Activated T-cell treated with anti-CD3 and anti-CD28 coated beads, Interleukin-2, amount 50 U/mL, for 24 hours (primary cell): ENCODE measurements at regions not wholly inside any gene's neighbourhood (a gene's known extent, or its start where the extent isn't known, plus 50 kb on each side); places are given as distances from the start of the nearest gene placed in this dataset.
"Not testable (repeated sequence)": the region's sequence is repeated elsewhere in the genome, so short reads cannot be mapped to it uniquely, and the experiment has no call there.

ENCODE experiments used
- DNase-seq: peaks from one replicate; pipeline ENCODE4 v3.0.0-alpha.2; 2020
- H3K27ac Mint-ChIP-seq: 2 replicates; pipeline ENCODE4 v1.8.0; 2020; ENCODE audit warnings: mild to moderate bottlenecking, mixed read lengths
- H3K27me3 Mint-ChIP-seq: 2 replicates; pipeline ENCODE4 v1.8.0; 2020; ENCODE audit warnings: mixed read lengths
- H3K36me3 Mint-ChIP-seq: 2 replicates; pipeline ENCODE4 v1.8.0; 2020; ENCODE audit warnings: low read depth, mixed read lengths
- H3K4me1 Mint-ChIP-seq: 2 replicates; pipeline ENCODE4 v1.8.0; 2020; ENCODE audit warnings: low read depth, mixed read lengths
- H3K4me3 Mint-ChIP-seq: 2 replicates; pipeline ENCODE4 v1.8.0; 2020; ENCODE audit warnings: mild to moderate bottlenecking, moderate library complexity, mixed read lengths
- H3K9me3 Mint-ChIP-seq: 2 replicates; pipeline ENCODE4 v1.8.0; 2020; ENCODE audit warnings: mixed read lengths

GRCh38 chr2:107556038-107556627 is 270.6 kb upstream of the RGPD4 start:
- H3K27ac Mint-ChIP-seq = no peak overlapping the region
- no peak overlapping the region for H3K4me3 Mint-ChIP-seq
- H3K9me3 Mint-ChIP-seq = peaks cover 21% of the 10 kb centered on the region
- DNase-seq = no peak
- no peaks in the 10 kb centered on the region for H3K36me3 Mint-ChIP-seq
- H3K27me3 Mint-ChIP-seq = no peaks in the 10 kb centered on the region
- no peaks in the 10 kb centered on the region for H3K4me1 Mint-ChIP-seq

- Mint-ChIP-seq H3K9me3 (peaks cover 21% of the 10 kb centered on the region), H3K36me3 (no peaks in the 10 kb centered on the region), H3K4me3 (no peak overlapping the region), H3K27me3 (no peaks in the 10 kb centered on the region), H3K4me1 (no peaks in the 10 kb centered on the region), H3K27ac (no peak overlapping the region)
- DNase-seq = no peak
These were observed 268.4 kb upstream of the RGPD4 start for GRCh38 chr2:107558295-107558694.

GRCh38 chr2:107569496-107569895 is 257.2 kb upstream of the RGPD4 start:
- no peaks in the 10 kb centered on the region for H3K4me1 Mint-ChIP-seq
- no peaks in the 10 kb centered on the region for H3K27me3 Mint-ChIP-seq

GRCh38 chr2:107570876-107571275 is 255.8 kb upstream of the RGPD4 start:
- no peaks in the 10 kb centered on the region for H3K36me3 Mint-ChIP-seq
- no peaks in the 10 kb centered on the region for H3K27me3 Mint-ChIP-seq
- no peak overlapping the region for H3K27ac Mint-ChIP-seq
- DNase-seq = no peak
- no peak overlapping the region for H3K4me3 Mint-ChIP-seq
- no peaks in the 10 kb centered on the region for H3K4me1 Mint-ChIP-seq
- H3K9me3 Mint-ChIP-seq = no peaks in the 10 kb centered on the region

More at GRCh38 chr2:107569496-107569895, 257.2 kb upstream of the RGPD4 start:
- Mint-ChIP-seq H3K36me3 (no peaks in the 10 kb centered on the region), H3K27ac (no peak overlapping the region), H3K4me3 (no peak overlapping the region), H3K9me3 (no peaks in the 10 kb centered on the region)
- no peak for DNase-seq

- H3K27ac Mint-ChIP-seq, H3K9me3 Mint-ChIP-seq, H3K27me3 Mint-ChIP-seq, H3K4me3 Mint-ChIP-seq, H3K36me3 Mint-ChIP-seq, H3K4me1 Mint-ChIP-seq: not testable (repeated sequence)
- peak; percentile 30 for DNase-seq
These were observed 253.8 kb upstream of the RGPD4 start for GRCh38 chr2:107572890-107573289.

GRCh38 chr2:107576991-107577390 is 249.7 kb upstream of the RGPD4 start:
- Mint-ChIP-seq H3K4me1 (no peaks in the 10 kb centered on the region), H3K9me3 (no peaks in the 10 kb centered on the region), H3K27ac (no peak overlapping the region), H3K27me3 (no peaks in the 10 kb centered on the region), H3K36me3 (no peaks in the 10 kb centered on the region), H3K4me3 (no peak overlapping the region)
- no peak for DNase-seq

GRCh38 chr2:107582487-107582886 is 244.2 kb upstream of the RGPD4 start:
- Mint-ChIP-seq H3K4me1 (no peaks in the 10 kb centered on the region), H3K9me3 (peaks cover 5% of the 10 kb centered on the region), H3K36me3 (no peaks in the 10 kb centered on the region), H3K4me3 (no peak overlapping the region), H3K27ac (no peak overlapping the region), H3K27me3 (no peaks in the 10 kb centered on the region)
- no peak for DNase-seq

- Mint-ChIP-seq H3K36me3 (no peaks in the 10 kb centered on the region), H3K4me1 (no peaks in the 10 kb centered on the region), H3K4me3 (no peak overlapping the region), H3K9me3 (peaks cover 5% of the 10 kb centered on the region), H3K27me3 (no peaks in the 10 kb centered on the region), H3K27ac (no peak overlapping the region)
- DNase-seq = no peak
These were observed 242.1 kb upstream of the RGPD4 start for GRCh38 chr2:107584577-107584976.

- DNase-seq = no peak
- no peaks in the 10 kb centered on the region for H3K4me1 Mint-ChIP-seq
- no peak overlapping the region for H3K4me3 Mint-ChIP-seq
- no peaks in the 10 kb centered on the region for H3K36me3 Mint-ChIP-seq
- no peaks in the 10 kb centered on the region for H3K27me3 Mint-ChIP-seq
- H3K27ac Mint-ChIP-seq = no peak overlapping the region
- peaks cover 5% of the 10 kb centered on the region for H3K9me3 Mint-ChIP-seq
These were observed 240.8 kb upstream of the RGPD4 start for GRCh38 chr2:107585851-107586250.

GRCh38 chr2:107588181-107588580 is 238.5 kb upstream of the RGPD4 start:
- no peak for DNase-seq
- Mint-ChIP-seq H3K4me3 (no peak overlapping the region), H3K36me3 (no peaks in the 10 kb centered on the region), H3K4me1 (no peaks in the 10 kb centered on the region), H3K9me3 (peaks cover 8% of the 10 kb centered on the region), H3K27me3 (no peaks in the 10 kb centered on the region), H3K27ac (no peak overlapping the region)

- Mint-ChIP-seq H3K4me1 (no peaks in the 10 kb centered on the region), H3K4me3 (no peak overlapping the region), H3K27me3 (no peaks in the 10 kb centered on the region), H3K36me3 (no peaks in the 10 kb centered on the region), H3K27ac (no peak overlapping the region), H3K9me3 (peaks cover 9% of the 10 kb centered on the region)
- no peak for DNase-seq
These were observed 237.6 kb upstream of the RGPD4 start for GRCh38 chr2:107589079-107589491.

- peaks cover 4% of the 10 kb centered on the region for H3K9me3 Mint-ChIP-seq
- no peak overlapping the region for H3K27ac Mint-ChIP-seq
- no peaks in the 10 kb centered on the region for H3K4me1 Mint-ChIP-seq
- H3K36me3 Mint-ChIP-seq = no peaks in the 10 kb centered on the region
- no peak overlapping the region for H3K4me3 Mint-ChIP-seq
- no peak for DNase-seq
- H3K27me3 Mint-ChIP-seq = no peaks in the 10 kb centered on the region
These were observed 235.0 kb upstream of the RGPD4 start for GRCh38 chr2:107591561-107592279.

- Mint-ChIP-seq H3K27ac (no peak overlapping the region), H3K27me3 (no peaks in the 10 kb centered on the region), H3K9me3 (peaks cover 4% of the 10 kb centered on the region), H3K4me1 (no peaks in the 10 kb centered on the region), H3K36me3 (no peaks in the 10 kb centered on the region), H3K4me3 (no peak overlapping the region)
- no peak for DNase-seq
These were observed 234.4 kb upstream of the RGPD4 start for GRCh38 chr2:107592280-107592624.

- H3K36me3 Mint-ChIP-seq = no peaks in the 10 kb centered on the region
- DNase-seq = no peak
- H3K27me3 Mint-ChIP-seq = no peaks in the 10 kb centered on the region
- H3K27ac Mint-ChIP-seq = no peak overlapping the region
- no peak overlapping the region for H3K4me3 Mint-ChIP-seq
- H3K4me1 Mint-ChIP-seq = no peaks in the 10 kb centered on the region
- H3K9me3 Mint-ChIP-seq = peaks cover 4% of the 10 kb centered on the region
These were observed 231.4 kb upstream of the RGPD4 start for GRCh38 chr2:107595285-107595684.

GRCh38 chr2:107595749-107596148 is 230.9 kb upstream of the RGPD4 start:
- H3K9me3 Mint-ChIP-seq = peaks cover 4% of the 10 kb centered on the region
- H3K4me3 Mint-ChIP-seq = no peak overlapping the region
- H3K4me1 Mint-ChIP-seq = no peaks in the 10 kb centered on the region
- no peak overlapping the region for H3K27ac Mint-ChIP-seq
- no peaks in the 10 kb centered on the region for H3K27me3 Mint-ChIP-seq
- no peaks in the 10 kb centered on the region for H3K36me3 Mint-ChIP-seq
- no peak for DNase-seq
